Fibroblast of the aortic adventitia (primary cell): ENCODE measurements at regions not wholly inside any gene's neighbourhood (a gene's known extent, or its start where the extent isn't known, plus 50 kb on each side); places are given as distances from the start of the nearest gene placed in this dataset.
"Not testable (repeated sequence)": the region's sequence is repeated elsewhere in the genome, so short reads cannot be mapped to it uniquely, and the experiment has no call there.

Source experiments
- DNase-seq: peaks from one replicate; pipeline ENCODE4 v3.0.0-alpha.2; 2010; ENCODE audit warnings: low read depth
- H3K4me3 ChIP-seq: 2 replicates; pipeline ENCODE4 v1.5.1; 2011; ENCODE audit warnings: low read depth, mild to moderate bottlenecking, control low read depth, low read length, moderate library complexity
- CTCF ChIP-seq: IDR thresholded peaks from 2 replicates; pipeline ENCODE4 v1.5.1; 2011; ENCODE audit warnings: mild to moderate bottlenecking, low read length, control low read depth, inconsistent platforms; ENCODE audit not compliant: insufficient read depth

GRCh38 chr6:113364766-113365165 lies 492.4 kb upstream of the MARCKS start:
- no peak for DNase-seq
- no peak overlapping the region for H3K4me3 ChIP-seq
- TF ChIP-seq CTCF, result no peak

- peak; percentile 42 for DNase-seq
- no peak overlapping the region for H3K4me3 ChIP-seq
- no peak for TF ChIP-seq CTCF
These were observed 492.0 kb upstream of the MARCKS start for GRCh38 chr6:113365191-113365590.

GRCh38 chr6:113366505-113366904 lies 490.6 kb upstream of the MARCKS start:
- no peak overlapping the region for H3K4me3 ChIP-seq
- TF ChIP-seq CTCF, result no peak
- no peak for DNase-seq

GRCh38 chr6:113370508-113371502 lies 486.3 kb upstream of the MARCKS start:
- no peak for TF ChIP-seq CTCF
- H3K4me3 ChIP-seq, result no peak overlapping the region
- no peak for DNase-seq

GRCh38 chr6:113375466-113375865 lies 481.7 kb upstream of the MARCKS start:
- DNase-seq, H3K4me3 ChIP-seq: not testable (repeated sequence)

GRCh38 chr6:113375950-113376846 lies 480.9 kb upstream of the MARCKS start:
- TF ChIP-seq CTCF, result no peak
- peak overlapping the region; percentile 6 for H3K4me3 ChIP-seq
- peak; percentile 95 for DNase-seq

- H3K4me3 ChIP-seq, result no peak overlapping the region
- no peak for TF ChIP-seq CTCF
- no peak for DNase-seq
These were observed 480.3 kb upstream of the MARCKS start for GRCh38 chr6:113376847-113377165.
